Liver (tissue), 8 donors: ENCODE measurements at regions not wholly inside any gene's neighbourhood (a gene's known extent, or its start where the extent isn't known, plus 50 kb on each side); places are given as distances from the start of the nearest gene placed in this dataset.

Experiments used
- DNase-seq: peaks from one replicate; pipeline ENCODE4 v3.0.0-alpha.2; 2017; ENCODE audit warnings: low spot score
- H3K27ac ChIP-seq, 2 donors: one replicate each; pipeline ENCODE4 v1.7.0; 2013; ENCODE audit warnings: inconsistent platforms in 2 of 2, low read length in 2 of 2, control low read depth in 1 of 2, low read depth in 1 of 2, mild to moderate bottlenecking in 1 of 2
- H3K27me3 ChIP-seq, 4 donors: one replicate each; pipeline versions ENCODE4 v1.6.1 to v1.7.0; 2013; ENCODE audit warnings: low read length in 3 of 4, inconsistent platforms in 1 of 4, mild to moderate bottlenecking in 1 of 4, moderate library complexity in 1 of 4; ENCODE audit not compliant: control insufficient read depth in 4 of 4, insufficient read depth in 4 of 4
- H3K36me3 ChIP-seq, 4 donors: one replicate each; pipeline versions ENCODE4 v1.6.1 to v1.7.0; 2013; ENCODE audit warnings: low read length in 3 of 4, mild to moderate bottlenecking in 3 of 4, low read depth in 1 of 4, moderate library complexity in 1 of 4; ENCODE audit not compliant: control insufficient read depth in 4 of 4, insufficient read depth in 3 of 4
- H3K4me1 ChIP-seq, 4 donors: one replicate each; pipeline versions ENCODE4 v1.6.1 to v1.7.0; 2013; ENCODE audit warnings: low read length in 3 of 4, mild to moderate bottlenecking in 3 of 4, moderate library complexity in 1 of 4; ENCODE audit not compliant: control insufficient read depth in 4 of 4, insufficient read depth in 4 of 4
- H3K4me3 ChIP-seq, 3 donors: one replicate each; pipeline versions ENCODE4 v1.6.1 to v1.7.0; 2013; ENCODE audit warnings: low read length in 3 of 3, control low read depth in 1 of 3, low read depth in 1 of 3, mild to moderate bottlenecking in 1 of 3
- H3K9ac ChIP-seq, 2 donors: one replicate each; pipeline ENCODE4 v1.7.0; 2013; ENCODE audit warnings: low read length in 2 of 2, mild to moderate bottlenecking in 2 of 2, moderate library complexity in 2 of 2, control low read depth in 1 of 2, low read depth in 1 of 2
- H3K9me3 ChIP-seq, 4 donors: one replicate each; pipeline versions ENCODE4 v1.6.1 to v1.7.0; 2013; ENCODE audit warnings: low read length in 3 of 4; ENCODE audit not compliant: control insufficient read depth in 4 of 4
- ATF3 ChIP-seq: IDR thresholded peaks from 2 replicates; pipeline ENCODE4 v1.6.1; 2016; ENCODE audit warnings: antibody characterized with exemption
- CTCF ChIP-seq: fragments of 150-350 bp; IDR thresholded peaks from 2 replicates; pipeline ENCODE4 v1.5.1; 2017; ENCODE audit warnings: improper control_type of control experiment, low read depth, low read length; ENCODE audit not compliant: missing input control
- EGR1 ChIP-seq, 2 donors: IDR thresholded peaks; 2 replicates each; pipeline ENCODE4 v1.6.1; 2016 to 2018; ENCODE audit warnings: antibody characterized with exemption in 2 of 2, low read depth in 2 of 2
- FOXA1 ChIP-seq: IDR thresholded peaks from 2 replicates; pipeline ENCODE4 v1.6.1; 2016; ENCODE audit warnings: antibody characterized with exemption
- FOXA2 ChIP-seq: IDR thresholded peaks from 2 replicates; pipeline ENCODE4 v1.6.1; 2016; ENCODE audit warnings: antibody characterized with exemption
- GABPA ChIP-seq, 2 donors: IDR thresholded peaks in 1 of 2; conservative IDR thresholded peaks in 1 of 2; 2 replicates each; pipeline ENCODE4 v1.6.1; 2016; ENCODE audit warnings: antibody characterized with exemption in 2 of 2, mild to moderate bottlenecking in 1 of 2, moderate library complexity in 1 of 2
- HNF4A ChIP-seq, 2 donors: conservative IDR thresholded peaks; 2 replicates each; pipeline ENCODE4 v1.6.1; 2016; ENCODE audit warnings: antibody characterized with exemption in 2 of 2, mild to moderate bottlenecking in 2 of 2
- HNF4G ChIP-seq: IDR thresholded peaks from 2 replicates; pipeline ENCODE4 v1.6.1; 2016; ENCODE audit warnings: antibody characterized with exemption
- JUND ChIP-seq, 2 donors: IDR thresholded peaks; 2 replicates each; pipeline ENCODE4 v1.6.1; 2016; ENCODE audit warnings: antibody characterized with exemption in 2 of 2
- MAX ChIP-seq: IDR thresholded peaks from 2 replicates; pipeline ENCODE4 v1.6.1; 2016; ENCODE audit warnings: antibody characterized with exemption
- NR2F2 ChIP-seq: IDR thresholded peaks from 2 replicates; pipeline ENCODE4 v1.6.1; 2016; ENCODE audit warnings: antibody characterized with exemption
- RAD21 ChIP-seq, 2 donors: IDR thresholded peaks; 2 replicates each; pipeline ENCODE4 v1.6.1; 2016; ENCODE audit warnings: antibody characterized with exemption in 2 of 2, mild to moderate bottlenecking in 2 of 2
- REST ChIP-seq: IDR thresholded peaks from 2 replicates; pipeline ENCODE4 v1.6.1; 2016; ENCODE audit warnings: antibody characterized with exemption, mild to moderate bottlenecking
- RXRA ChIP-seq, 2 donors: IDR thresholded peaks; 2 replicates each; pipeline ENCODE4 v1.6.1; 2017 to 2018; ENCODE audit warnings: antibody characterized with exemption in 2 of 2, mild to moderate bottlenecking in 1 of 2
- SP1 ChIP-seq: IDR thresholded peaks from 2 replicates; pipeline ENCODE4 v1.6.1; 2018; ENCODE audit warnings: antibody characterized with exemption, mild to moderate bottlenecking
- TAF1 ChIP-seq: conservative IDR thresholded peaks from 2 replicates; pipeline ENCODE4 v1.6.1; 2016; ENCODE audit warnings: antibody characterized with exemption, mild to moderate bottlenecking
- YY1 ChIP-seq: IDR thresholded peaks from 2 replicates; pipeline ENCODE4 v1.6.1; 2016; ENCODE audit warnings: antibody characterized with exemption, mild to moderate bottlenecking
- ZBTB33 ChIP-seq: IDR thresholded peaks from 2 replicates; pipeline ENCODE4 v1.6.1; 2016; ENCODE audit warnings: antibody characterized with exemption
- WGBS: extraction: QIAGEN DNeasy Blood & Tissue Kit; methylation state at CpG from one replicate; pipeline ENCODE4 v1.1.7; 2013; 5-methylcytosine and 5-hydroxymethylcytosine counted together
- donor health status: healthy.
- donor health status: healthy.
- donor health status: healthy.
- donor health status: healthy.
- donor health status: healthy.

GRCh38 chr18:64288432-64288831 lies 139.5 kb upstream of the LINC00305 start:
- WGBS = 25% methylated on average over 2 of the region's 2 CpGs

More at GRCh38 chr18:64288432-64288831, 139.5 kb upstream of the LINC00305 start:
- no peak for DNase-seq
- TF ChIP-seq GABPA (IDR thresholded peaks at IDR 0.05 in 1 of 2, conservative IDR thresholded peaks at IDR 0.05 in 1 of 2) (no peak), YY1 (no peak), ATF3 (peak; percentile 60), REST (no peak), TAF1 (peak; percentile 32), SP1 (peak; percentile 82), MAX (peak; percentile 63), JUND (IDR thresholded peaks at IDR 0.05) (peak in 1 of 2 donors; percentile 8), FOXA1 (no peak), HNF4A (conservative IDR thresholded peaks at IDR 0.05) (peak; percentile 90 to 91), FOXA2 (no peak), RXRA (IDR thresholded peaks at IDR 0.05) (peak in 1 of 2 donors; percentile 49), CTCF (no peak), NR2F2 (no peak), ZBTB33 (peak; percentile 31), EGR1 (IDR thresholded peaks at IDR 0.05; ENCODE audit: low read depth in 2 of 2) (no peak), HNF4G (peak; percentile 70), RAD21 (IDR thresholded peaks at IDR 0.05) (no peak)
- Histone ChIP-seq H3K4me3 (peak overlapping the region in 1 of 3 donors; percentile 7), H3K9me3 (no peaks in the 10 kb centered on the region), H3K9ac (peak overlapping the region in 1 of 2 donors; percentile 77), H3K36me3 (no peaks in the 10 kb centered on the region), H3K27ac (peak overlapping the region; percentile 74 to 76), H3K4me1 (peaks cover 0 to 26% (median 15%) of the 10 kb centered on the region in 4 donors), H3K27me3 (no peaks in the 10 kb centered on the region)
